ENCODE measurements at regions not wholly inside any gene's neighbourhood (a gene's known extent, or its start where the extent isn't known, plus 50 kb on each side); places are given as distances from the start of the nearest gene placed in this dataset.

DNA sequence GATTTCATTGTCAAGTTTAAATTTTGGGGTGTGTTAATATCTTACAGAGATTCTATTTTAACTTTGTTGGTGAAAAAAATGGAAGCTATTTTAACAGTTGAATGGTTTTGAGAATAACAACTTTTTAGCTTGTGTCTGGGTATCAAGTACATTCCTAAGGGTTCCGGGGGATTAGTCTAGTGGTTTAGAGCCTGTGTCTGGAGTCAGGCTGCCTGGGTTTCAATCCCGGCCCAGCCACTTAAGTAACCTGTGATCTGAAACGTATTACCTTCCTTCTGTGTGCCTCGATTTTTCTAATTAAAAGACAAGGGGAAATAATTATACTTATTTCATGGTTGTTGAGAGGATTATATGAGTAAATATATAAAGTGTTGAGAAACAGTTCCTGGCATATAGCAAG is 288.6 kb upstream of the NR3C2 start:
- no peak for TF ChIP-seq ZFP3 (tag by site-specific recombination; IDR thresholded peaks at IDR 0.05; ENCODE audit: low read depth)
- TF ChIP-seq ZNF785 (tag by site-specific recombination; IDR thresholded peaks at IDR 0.05), result no peak
- TF ChIP-seq, protein P1, sequence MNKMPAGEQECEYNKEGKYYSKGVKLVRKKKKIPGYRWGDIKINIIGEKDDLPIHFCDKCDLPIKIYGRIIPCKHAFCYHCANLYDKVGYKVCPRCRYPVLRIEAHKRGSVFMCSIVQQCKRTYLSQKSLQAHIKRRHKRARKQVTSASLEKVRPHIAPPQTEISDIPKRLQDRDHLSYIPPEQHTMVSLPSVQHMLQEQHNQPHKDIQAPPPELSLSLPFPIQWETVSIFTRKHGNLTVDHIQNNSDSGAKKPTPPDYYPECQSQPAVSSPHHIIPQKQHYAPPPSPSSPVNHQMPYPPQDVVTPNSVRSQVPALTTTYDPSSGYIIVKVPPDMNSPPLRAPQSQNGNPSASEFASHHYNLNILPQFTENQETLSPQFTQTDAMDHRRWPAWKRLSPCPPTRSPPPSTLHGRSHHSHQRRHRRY (tag by site-specific recombination; IDR thresholded peaks at IDR 0.05), result no peak
- TF ChIP-seq HOXD13 (CRISPR knock-in tag; IDR thresholded peaks at IDR 0.05; ENCODE audit: borderline replicate concordance), result no peak
- TF ChIP-seq, protein P2, sequence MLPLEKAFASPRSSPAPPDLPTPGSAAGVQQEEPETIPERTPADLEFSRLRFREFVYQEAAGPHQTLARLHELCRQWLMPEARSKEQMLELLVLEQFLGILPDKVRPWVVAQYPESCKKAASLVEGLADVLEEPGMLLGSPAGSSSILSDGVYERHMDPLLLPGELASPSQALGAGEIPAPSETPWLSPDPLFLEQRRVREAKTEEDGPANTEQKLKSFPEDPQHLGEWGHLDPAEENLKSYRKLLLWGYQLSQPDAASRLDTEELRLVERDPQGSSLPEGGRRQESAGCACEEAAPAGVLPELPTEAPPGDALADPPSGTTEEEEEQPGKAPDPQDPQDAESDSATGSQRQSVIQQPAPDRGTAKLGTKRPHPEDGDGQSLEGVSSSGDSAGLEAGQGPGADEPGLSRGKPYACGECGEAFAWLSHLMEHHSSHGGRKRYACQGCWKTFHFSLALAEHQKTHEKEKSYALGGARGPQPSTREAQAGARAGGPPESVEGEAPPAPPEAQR (tag by site-specific recombination; IDR thresholded peaks at IDR 0.05), result no peak
- TF ChIP-seq ZNF274 (IDR thresholded peaks at IDR 0.05; ENCODE audit: low read length), result no peak
- TF ChIP-seq ZNF274 (tag by site-specific recombination; IDR thresholded peaks at IDR 0.05; ENCODE audit: borderline replicate concordance), result no peak
- no peak for TF ChIP-seq ZNF24 (tag by site-specific recombination; IDR thresholded peaks at IDR 0.05)
- TF ChIP-seq ZNF660 (tag by site-specific recombination; IDR thresholded peaks at IDR 0.05), result no peak
- no peak for TF ChIP-seq ZNF221 (tag by site-specific recombination; IDR thresholded peaks at IDR 0.05; ENCODE audit: borderline replicate concordance)
- no peak for TF ChIP-seq SCRT1 (tag by site-specific recombination; IDR thresholded peaks at IDR 0.05; ENCODE audit: borderline replicate concordance)
- TF ChIP-seq OSR2 (tag by site-specific recombination; IDR thresholded peaks at IDR 0.05), result no peak
- no peaks in the 10 kb centered on the region for H3K36me3 ChIP-seq (ENCODE audit: control insufficient read depth in 2 of 2, insufficient read depth in 1 of 2, low read length in 2 of 2)
- no peaks in the 10 kb centered on the region for H3K9me3 ChIP-seq (ENCODE audit: control insufficient read depth, insufficient read depth, low read depth, low read length)
- no peak overlapping the region for H3K4me3 ChIP-seq (ENCODE audit: low read depth, low read length)
- CTCF ChIA-PET, result no interaction called here
- no peak overlapping the region for H3K27ac ChIP-seq (ENCODE audit: extremely low read depth, low read depth, low read length)
- H3K4me1 ChIP-seq (ENCODE audit: control insufficient read depth, insufficient read depth, low read length), result no peaks in the 10 kb centered on the region
- POLR2A ChIA-PET, result no interaction called here

DNA sequence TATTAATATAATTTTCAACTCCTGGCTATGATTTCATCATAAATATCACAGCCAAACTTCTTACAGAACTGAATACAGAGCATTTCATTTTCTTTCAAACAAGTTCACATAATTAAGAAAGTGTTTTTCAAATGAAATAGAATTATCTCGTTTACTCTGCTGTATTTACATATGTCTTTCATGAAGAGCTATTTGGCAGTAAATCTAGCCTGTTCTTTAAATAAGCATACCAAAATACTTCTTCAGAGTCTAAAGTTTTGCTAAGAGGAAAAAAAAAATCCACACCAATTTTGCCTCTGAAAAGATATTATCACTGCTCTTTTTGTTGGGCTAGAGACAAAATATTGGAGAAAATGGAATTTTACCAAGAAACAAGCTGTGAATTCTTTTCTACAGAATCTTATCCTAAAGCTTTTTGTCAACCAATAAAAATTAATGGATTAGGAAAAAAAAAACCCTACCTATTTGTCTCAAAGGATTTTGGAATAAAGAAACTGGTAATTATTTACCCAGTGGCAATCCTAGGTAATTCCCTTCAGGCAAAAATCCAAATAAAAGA is 287.9 kb upstream of the NR3C2 start:
- no peaks in the 10 kb centered on the region for H3K9me3 ChIP-seq (ENCODE audit: control insufficient read depth, insufficient read depth, low read depth, low read length)
- CTCF ChIA-PET, result no interaction called here
- H3K36me3 ChIP-seq (ENCODE audit: control insufficient read depth in 2 of 2, insufficient read depth in 1 of 2, low read length in 2 of 2), result no peaks in the 10 kb centered on the region
- H3K4me3 ChIP-seq (ENCODE audit: low read depth, low read length), result no peak overlapping the region
- POLR2A ChIA-PET, result no interaction called here
- no peak overlapping the region for H3K27ac ChIP-seq (ENCODE audit: extremely low read depth, low read depth, low read length)
- H3K4me1 ChIP-seq (ENCODE audit: control insufficient read depth, insufficient read depth, low read length), result no peaks in the 10 kb centered on the region
- TF ChIP-seq ZBTB8A (tag by site-specific recombination; IDR thresholded peaks at IDR 0.05), result no peak
- TF ChIP-seq, protein P3, sequence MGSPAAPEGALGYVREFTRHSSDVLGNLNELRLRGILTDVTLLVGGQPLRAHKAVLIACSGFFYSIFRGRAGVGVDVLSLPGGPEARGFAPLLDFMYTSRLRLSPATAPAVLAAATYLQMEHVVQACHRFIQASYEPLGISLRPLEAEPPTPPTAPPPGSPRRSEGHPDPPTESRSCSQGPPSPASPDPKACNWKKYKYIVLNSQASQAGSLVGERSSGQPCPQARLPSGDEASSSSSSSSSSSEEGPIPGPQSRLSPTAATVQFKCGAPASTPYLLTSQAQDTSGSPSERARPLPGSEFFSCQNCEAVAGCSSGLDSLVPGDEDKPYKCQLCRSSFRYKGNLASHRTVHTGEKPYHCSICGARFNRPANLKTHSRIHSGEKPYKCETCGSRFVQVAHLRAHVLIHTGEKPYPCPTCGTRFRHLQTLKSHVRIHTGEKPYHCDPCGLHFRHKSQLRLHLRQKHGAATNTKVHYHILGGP (tag by site-specific recombination; IDR thresholded peaks at IDR 0.05), result no peak
- no peak for TF ChIP-seq PRDM1 (tag by site-specific recombination; IDR thresholded peaks at IDR 0.05)
- TF ChIP-seq, protein P4, sequence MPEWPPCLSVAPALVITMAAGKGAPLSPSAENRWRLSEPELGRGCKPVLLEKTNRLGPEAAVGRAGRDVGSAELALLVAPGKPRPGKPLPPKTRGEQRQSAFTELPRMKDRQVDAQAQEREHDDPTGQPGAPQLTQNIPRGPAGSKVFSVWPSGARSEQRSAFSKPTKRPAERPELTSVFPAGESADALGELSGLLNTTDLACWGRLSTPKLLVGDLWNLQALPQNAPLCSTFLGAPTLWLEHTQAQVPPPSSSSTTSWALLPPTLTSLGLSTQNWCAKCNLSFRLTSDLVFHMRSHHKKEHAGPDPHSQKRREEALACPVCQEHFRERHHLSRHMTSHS (tag by site-specific recombination; IDR thresholded peaks at IDR 0.05), result no peak
- TF ChIP-seq, protein P5, sequence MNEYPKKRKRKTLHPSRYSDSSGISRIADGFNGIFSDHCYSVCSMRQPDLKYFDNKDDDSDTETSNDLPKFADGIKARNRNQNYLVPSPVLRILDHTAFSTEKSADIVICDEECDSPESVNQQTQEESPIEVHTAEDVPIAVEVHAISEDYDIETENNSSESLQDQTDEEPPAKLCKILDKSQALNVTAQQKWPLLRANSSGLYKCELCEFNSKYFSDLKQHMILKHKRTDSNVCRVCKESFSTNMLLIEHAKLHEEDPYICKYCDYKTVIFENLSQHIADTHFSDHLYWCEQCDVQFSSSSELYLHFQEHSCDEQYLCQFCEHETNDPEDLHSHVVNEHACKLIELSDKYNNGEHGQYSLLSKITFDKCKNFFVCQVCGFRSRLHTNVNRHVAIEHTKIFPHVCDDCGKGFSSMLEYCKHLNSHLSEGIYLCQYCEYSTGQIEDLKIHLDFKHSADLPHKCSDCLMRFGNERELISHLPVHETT (tag by site-specific recombination; IDR thresholded peaks at IDR 0.05), result no peak
- TF ChIP-seq ZBTB7A (tag by site-specific recombination; IDR thresholded peaks at IDR 0.05; ENCODE audit: low read depth), result no peak
- no peak for TF ChIP-seq OSR2 (tag by site-specific recombination; IDR thresholded peaks at IDR 0.05)
- TF ChIP-seq ZNF175 (tag by site-specific recombination; IDR thresholded peaks at IDR 0.05), result no peak
- TF ChIP-seq ZNF549 (tag by site-specific recombination; IDR thresholded peaks at IDR 0.05), result no peak
- TF ChIP-seq, protein P6, sequence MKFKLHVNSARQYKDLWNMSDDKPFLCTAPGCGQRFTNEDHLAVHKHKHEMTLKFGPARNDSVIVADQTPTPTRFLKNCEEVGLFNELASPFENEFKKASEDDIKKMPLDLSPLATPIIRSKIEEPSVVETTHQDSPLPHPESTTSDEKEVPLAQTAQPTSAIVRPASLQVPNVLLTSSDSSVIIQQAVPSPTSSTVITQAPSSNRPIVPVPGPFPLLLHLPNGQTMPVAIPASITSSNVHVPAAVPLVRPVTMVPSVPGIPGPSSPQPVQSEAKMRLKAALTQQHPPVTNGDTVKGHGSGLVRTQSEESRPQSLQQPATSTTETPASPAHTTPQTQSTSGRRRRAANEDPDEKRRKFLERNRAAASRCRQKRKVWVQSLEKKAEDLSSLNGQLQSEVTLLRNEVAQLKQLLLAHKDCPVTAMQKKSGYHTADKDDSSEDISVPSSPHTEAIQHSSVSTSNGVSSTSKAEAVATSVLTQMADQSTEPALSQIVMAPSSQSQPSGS (tag by site-specific recombination; IDR thresholded peaks at IDR 0.05; ENCODE audit: low read depth), result no peak
- no peak for TF ChIP-seq ZNF571 (tag by site-specific recombination; IDR thresholded peaks at IDR 0.05)
- TF ChIP-seq ZNF514 (tag by site-specific recombination; IDR thresholded peaks at IDR 0.05), result no peak
- TF ChIP-seq ZNF600 (tag by site-specific recombination; IDR thresholded peaks at IDR 0.05), result no peak
- no peak for TF ChIP-seq GLIS2 (tag by site-specific recombination; IDR thresholded peaks at IDR 0.05)
- TF ChIP-seq ZNF555 (tag by site-specific recombination; conservative IDR thresholded peaks at IDR 0.05), result no peak
- TF ChIP-seq ZNF404 (tag by site-specific recombination; IDR thresholded peaks at IDR 0.05), result no peak
- TF ChIP-seq ZFHX2 (tag by site-specific recombination; conservative IDR thresholded peaks at IDR 0.05), result no peak
- TF ChIP-seq ZNF777 (tag by site-specific recombination; IDR thresholded peaks at IDR 0.05; ENCODE audit: borderline replicate concordance), result no peak
